H9 (cell line): ENCODE measurements at regions not wholly inside any gene's neighbourhood (a gene's known extent, or its start where the extent isn't known, plus 50 kb on each side); places are given as distances from the start of the nearest gene placed in this dataset.

ENCODE experiments used
- DNase-seq: peaks from one replicate; pipeline ENCODE4 v3.0.0-alpha.2; 2017
- H2AFZ ChIP-seq: one replicate; pipeline ENCODE4 v1.6.1; 2013; ENCODE audit warnings: mild to moderate bottlenecking, low read length, control low read depth, moderate library complexity
- H2AK5ac ChIP-seq: 2 replicates; pipeline ENCODE4 v1.6.1; 2013; ENCODE audit warnings: low read length, control low read depth, mixed read lengths; ENCODE audit not compliant: insufficient read length
- H2BK120ac ChIP-seq: one replicate; pipeline ENCODE4 v1.6.1; 2013; ENCODE audit warnings: low read depth, mild to moderate bottlenecking, low read length, control low read depth, inconsistent platforms; ENCODE audit not compliant: poor library complexity, severe bottlenecking
- H2BK12ac ChIP-seq: 2 replicates; pipeline ENCODE4 v1.6.1; 2013; ENCODE audit warnings: low read length, control low read depth, mixed read lengths, low read depth; ENCODE audit not compliant: insufficient read length
- H2BK15ac ChIP-seq: 2 replicates; pipeline ENCODE4 v1.6.1; 2013; ENCODE audit warnings: low read depth, low read length, control low read depth
- H2BK20ac ChIP-seq: one replicate; pipeline ENCODE4 v1.6.1; 2013; ENCODE audit warnings: low read depth, mild to moderate bottlenecking, low read length, control low read depth, inconsistent platforms; ENCODE audit not compliant: poor library complexity, severe bottlenecking
- H2BK5ac ChIP-seq: 2 replicates; pipeline ENCODE4 v1.6.1; 2013; ENCODE audit warnings: low read length, control low read depth, mixed read lengths; ENCODE audit not compliant: insufficient read length
- H3K14ac ChIP-seq: 2 replicates; pipeline ENCODE4 v1.6.1; 2013; ENCODE audit warnings: low read length, control low read depth; ENCODE audit not compliant: insufficient read depth
- H3K18ac ChIP-seq: 2 replicates; pipeline ENCODE4 v1.6.1; 2013; ENCODE audit warnings: low read depth, mild to moderate bottlenecking, mixed read lengths, low read length, control low read depth; ENCODE audit not compliant: insufficient read length
- H3K23ac ChIP-seq: 2 replicates; pipeline ENCODE4 v1.6.1; 2013; ENCODE audit warnings: low read length, control low read depth, mixed read lengths, low read depth; ENCODE audit not compliant: insufficient read length
- H3K23me2 ChIP-seq: 2 replicates; pipeline ENCODE4 v1.6.1; 2013; ENCODE audit warnings: low read depth, mild to moderate bottlenecking, mixed read lengths, low read length, control low read depth; ENCODE audit not compliant: insufficient read length, poor library complexity, severe bottlenecking
- H3K27ac ChIP-seq: 2 replicates; pipeline ENCODE4 v1.5.1; 2013; ENCODE audit warnings: low read length, control low read depth, mixed read lengths, low read depth; ENCODE audit not compliant: insufficient read length
- H3K27me3 ChIP-seq: 2 replicates; pipeline ENCODE4 v1.6.1; 2013; ENCODE audit warnings: low read length, control low read depth, inconsistent platforms; ENCODE audit not compliant: insufficient read depth
- H3K4ac ChIP-seq: 2 replicates; pipeline ENCODE4 v1.6.1; 2013; ENCODE audit warnings: low read depth, mild to moderate bottlenecking, control low read depth, inconsistent platforms, low read length, moderate library complexity
- H3K4me1 ChIP-seq: 2 replicates; pipeline ENCODE4 v1.6.1; 2013; ENCODE audit warnings: low read length, control low read depth, inconsistent platforms; ENCODE audit not compliant: insufficient read depth
- H3K4me2 ChIP-seq: 2 replicates; pipeline ENCODE4 v1.6.1; 2013; ENCODE audit warnings: low read length, control low read depth, mixed read lengths; ENCODE audit not compliant: insufficient read length, insufficient read depth
- H3K56ac ChIP-seq: 2 replicates; pipeline ENCODE4 v1.6.1; 2013; ENCODE audit warnings: low read depth, mild to moderate bottlenecking, mixed read lengths, low read length, control low read depth; ENCODE audit not compliant: insufficient read length
- H3K79me1 ChIP-seq: 2 replicates; pipeline ENCODE4 v1.6.1; 2013; ENCODE audit warnings: low read depth, mild to moderate bottlenecking, moderate library complexity, low read length, control low read depth, inconsistent platforms; ENCODE audit not compliant: insufficient read depth, poor library complexity, severe bottlenecking
- H3K79me2 ChIP-seq: 2 replicates; pipeline ENCODE4 v1.6.1; 2013; ENCODE audit warnings: low read length, control low read depth, inconsistent platforms; ENCODE audit not compliant: insufficient read depth
- H3K9ac ChIP-seq: 2 replicates; pipeline ENCODE4 v1.6.1; 2013; ENCODE audit warnings: low read length, control low read depth, mixed read lengths; ENCODE audit not compliant: insufficient read length; ENCODE audit errors: extremely low read depth
- H3K9me3 ChIP-seq: one replicate; pipeline ENCODE4 v1.6.1; 2013; ENCODE audit warnings: low read depth, low read length, inconsistent platforms; ENCODE audit not compliant: control insufficient read depth
- H3T11ph ChIP-seq: one replicate; pipeline ENCODE4 v1.6.1; 2013; ENCODE audit warnings: mild to moderate bottlenecking, low read length, control low read depth, inconsistent platforms
- H4K20me1 ChIP-seq: one replicate; pipeline ENCODE4 v1.6.1; 2013; ENCODE audit not compliant: control insufficient read depth, insufficient read length, insufficient read depth
- H4K5ac ChIP-seq: 2 replicates; pipeline ENCODE4 v1.6.1; 2013; ENCODE audit warnings: low read depth, mild to moderate bottlenecking, mixed read lengths, low read length, control low read depth; ENCODE audit not compliant: insufficient read length
- H4K8ac ChIP-seq: replicated peaks from 2 replicates; pipeline ENCODE4 v1.6.1; 2013; ENCODE audit warnings: low read length, control low read depth, mixed read lengths, low read depth; ENCODE audit not compliant: insufficient read length
- H4K91ac ChIP-seq: 2 replicates; pipeline ENCODE4 v1.6.1; 2013; ENCODE audit warnings: low read depth, mild to moderate bottlenecking, moderate library complexity, mixed read lengths, low read length, control low read depth; ENCODE audit not compliant: insufficient read length
- H3K27ac Mint-ChIP-seq, 3 experiments: 2 replicates in 2 of 3; 3 replicates in 1 of 3; pipeline ENCODE4 v1.8.0; 2020 to 2021; ENCODE audit warnings: mixed read lengths in 3 of 3, mild to moderate bottlenecking in 1 of 3, moderate library complexity in 1 of 3
- H3K27me3 Mint-ChIP-seq: 2 replicates; pipeline ENCODE4 v1.8.0; 2021; ENCODE audit warnings: low read depth, mild to moderate bottlenecking, moderate library complexity, mixed read lengths
- H3K36me3 Mint-ChIP-seq, 3 experiments: 2 replicates in 2 of 3; 3 replicates in 1 of 3; pipeline ENCODE4 v1.8.0; 2020 to 2021; ENCODE audit warnings: low read depth in 3 of 3, mixed read lengths in 3 of 3; ENCODE audit not compliant: insufficient read depth in 1 of 3
- H3K4me1 Mint-ChIP-seq, 2 experiments: 2 replicates each; pipeline ENCODE4 v1.8.0; 2020; ENCODE audit warnings: mixed read lengths in 2 of 2
- H3K4me3 Mint-ChIP-seq, 2 experiments: 2 replicates in 1 of 2; 3 replicates in 1 of 2; pipeline ENCODE4 v1.8.0; 2020 to 2021; ENCODE audit warnings: mild to moderate bottlenecking in 2 of 2, mixed read lengths in 2 of 2, moderate library complexity in 1 of 2
- H3K9me3 Mint-ChIP-seq, 2 experiments: 2 replicates in 1 of 2; 3 replicates in 1 of 2; pipeline ENCODE4 v1.8.0; 2020; ENCODE audit warnings: mild to moderate bottlenecking in 2 of 2, mixed read lengths in 2 of 2, moderate library complexity in 1 of 2
- WGBS: extraction: QIAGEN DNeasy Blood & Tissue Kit; methylation state at CpG from one replicate; pipeline ENCODE4 v1.1.7; 2013; ENCODE audit warnings: missing lambda C conversion rate, low lambda C conversion rate, mixed read lengths; ENCODE audit not compliant: insufficient read length; ENCODE audit errors: extremely low coverage; 5-methylcytosine and 5-hydroxymethylcytosine counted together
- TF ChIP-seq, protein P1 (sequence below): fragments of 200-600 bp; sonication (generic); conservative IDR thresholded peaks from 3 replicates; pipeline ENCODE4 v1.8.0; 2021; ENCODE audit warnings: antibody characterized with exemption, mild to moderate bottlenecking

DNA sequence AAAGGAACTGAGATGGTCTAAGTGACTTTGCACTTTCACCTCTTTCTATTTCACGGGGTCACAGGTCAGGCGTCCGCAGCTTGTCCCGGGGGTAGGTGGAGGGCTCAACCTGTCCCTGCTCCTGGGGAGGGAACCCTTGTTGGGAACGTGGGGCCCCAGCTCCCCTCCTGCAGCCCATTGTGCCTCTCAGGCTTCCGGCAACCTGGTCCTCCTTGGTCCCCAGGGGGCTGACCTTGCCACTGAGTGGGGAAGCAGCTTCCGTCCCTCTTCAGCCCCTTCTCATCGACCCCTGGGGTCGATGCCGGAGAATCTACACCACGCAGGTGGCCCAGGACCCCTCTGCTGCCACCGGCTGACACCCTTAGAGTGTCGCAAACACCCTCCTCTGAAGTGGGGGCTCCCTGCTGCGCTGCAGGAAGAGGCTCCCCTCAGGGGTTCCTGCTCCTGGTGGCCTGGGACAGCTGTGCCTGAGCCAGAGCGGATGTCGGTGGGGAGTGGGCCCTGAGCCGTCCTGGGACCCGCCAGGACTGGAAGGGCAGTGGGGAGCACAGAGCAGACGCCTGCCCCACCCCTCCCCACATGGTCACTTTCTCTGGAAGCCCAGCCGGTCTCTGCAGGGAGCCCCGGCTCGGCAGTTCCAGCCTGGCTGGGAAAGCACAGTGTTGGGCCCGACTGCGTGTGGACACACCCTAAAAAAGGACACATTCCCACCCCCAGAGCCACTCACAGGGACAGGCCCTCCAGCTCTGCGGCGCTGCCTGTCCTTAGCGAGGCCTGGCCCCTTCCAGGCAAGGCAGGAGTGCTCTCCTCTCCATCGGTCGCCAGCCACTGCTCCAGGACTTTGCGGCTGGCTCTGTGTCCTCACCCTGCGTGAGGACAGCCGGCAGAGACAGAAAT, 357.5 kb upstream of the SHH start:
- no peaks in the 10 kb centered on the region for H3K36me3 Mint-ChIP-seq
- H3K27me3 ChIP-seq, result no peaks in the 10 kb centered on the region
- H4K91ac ChIP-seq, result no peak overlapping the region

More for the DNA sequence above, 357.5 kb upstream of the SHH start:
- H3K79me1 ChIP-seq, result no peaks in the 10 kb centered on the region
- H3K27ac ChIP-seq, result no peak overlapping the region
- no peaks in the 10 kb centered on the region for H4K20me1 ChIP-seq
- DNase-seq, result no peak
- WGBS, result no CpG with 5 or more reads among the region's 32 CpGs
- peak overlapping the region; percentile 48; the same call in 1 of the 2 replicates for H3K14ac ChIP-seq
- no peak overlapping the region for H2BK20ac ChIP-seq
- no peak overlapping the region for H2AFZ ChIP-seq
- Mint-ChIP-seq H3K4me3 (no peak overlapping the region), H3K4me1 (peaks cover 6 to 11% of the 10 kb centered on the region in 2 experiments), H3K27me3 (peaks cover 12% of the 10 kb centered on the region), H3K27ac (no peak overlapping the region), H3K9me3 (no peaks in the 10 kb centered on the region)
- no peak overlapping the region for H4K8ac ChIP-seq
- no peak overlapping the region for H2BK12ac ChIP-seq
- H3K4me1 ChIP-seq, result no peaks in the 10 kb centered on the region
- no peaks in the 10 kb centered on the region for H3K9me3 ChIP-seq
- no peaks in the 10 kb centered on the region for H3K79me2 ChIP-seq
- H3K56ac ChIP-seq, result no peak overlapping the region
- H2BK15ac ChIP-seq, result no peak overlapping the region
- H3T11ph ChIP-seq, result no peak overlapping the region
- H3K9ac ChIP-seq, result no peak overlapping the region
- no peak overlapping the region for H2AK5ac ChIP-seq
- TF ChIP-seq, protein P1, sequence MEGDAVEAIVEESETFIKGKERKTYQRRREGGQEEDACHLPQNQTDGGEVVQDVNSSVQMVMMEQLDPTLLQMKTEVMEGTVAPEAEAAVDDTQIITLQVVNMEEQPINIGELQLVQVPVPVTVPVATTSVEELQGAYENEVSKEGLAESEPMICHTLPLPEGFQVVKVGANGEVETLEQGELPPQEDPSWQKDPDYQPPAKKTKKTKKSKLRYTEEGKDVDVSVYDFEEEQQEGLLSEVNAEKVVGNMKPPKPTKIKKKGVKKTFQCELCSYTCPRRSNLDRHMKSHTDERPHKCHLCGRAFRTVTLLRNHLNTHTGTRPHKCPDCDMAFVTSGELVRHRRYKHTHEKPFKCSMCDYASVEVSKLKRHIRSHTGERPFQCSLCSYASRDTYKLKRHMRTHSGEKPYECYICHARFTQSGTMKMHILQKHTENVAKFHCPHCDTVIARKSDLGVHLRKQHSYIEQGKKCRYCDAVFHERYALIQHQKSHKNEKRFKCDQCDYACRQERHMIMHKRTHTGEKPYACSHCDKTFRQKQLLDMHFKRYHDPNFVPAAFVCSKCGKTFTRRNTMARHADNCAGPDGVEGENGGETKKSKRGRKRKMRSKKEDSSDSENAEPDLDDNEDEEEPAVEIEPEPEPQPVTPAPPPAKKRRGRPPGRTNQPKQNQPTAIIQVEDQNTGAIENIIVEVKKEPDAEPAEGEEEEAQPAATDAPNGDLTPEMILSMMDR, result no peak
- H2BK5ac ChIP-seq, result no peak overlapping the region
- H3K18ac ChIP-seq, result no peak overlapping the region
- no peak overlapping the region for H3K4ac ChIP-seq
- no peak overlapping the region for H4K5ac ChIP-seq
- no peak overlapping the region for H2BK120ac ChIP-seq
- no peaks in the 10 kb centered on the region for H3K23me2 ChIP-seq
- H3K4me2 ChIP-seq, result no peak overlapping the region
- H3K23ac ChIP-seq, result no peak overlapping the region
